HG03280 (cell line): ENCODE measurements at regions not wholly inside any gene's neighbourhood (a gene's known extent, or its start where the extent isn't known, plus 50 kb on each side); places are given as distances from the start of the nearest gene placed in this dataset.
"Not testable (repeated sequence)": the region's sequence is repeated elsewhere in the genome, so short reads cannot be mapped to it uniquely, and the experiment has no call there.

ENCODE experiments used
- ATAC-seq: cut with Tn5 transposase; IDR thresholded peaks from one replicate; pipeline ENCODE4 v1.9.1; 2021; ENCODE audit warnings: mild to moderate bottlenecking, moderate library complexity; ENCODE audit not compliant: unreplicated experiment

GRCh38 chr12:131249246-131250027, 295.7 kb downstream of the ADGRD1 start:
- ATAC-seq, result no peak

GRCh38 chr12:131250028-131250950, 296.6 kb downstream of the ADGRD1 start:
- ATAC-seq, result no peak

DNA sequence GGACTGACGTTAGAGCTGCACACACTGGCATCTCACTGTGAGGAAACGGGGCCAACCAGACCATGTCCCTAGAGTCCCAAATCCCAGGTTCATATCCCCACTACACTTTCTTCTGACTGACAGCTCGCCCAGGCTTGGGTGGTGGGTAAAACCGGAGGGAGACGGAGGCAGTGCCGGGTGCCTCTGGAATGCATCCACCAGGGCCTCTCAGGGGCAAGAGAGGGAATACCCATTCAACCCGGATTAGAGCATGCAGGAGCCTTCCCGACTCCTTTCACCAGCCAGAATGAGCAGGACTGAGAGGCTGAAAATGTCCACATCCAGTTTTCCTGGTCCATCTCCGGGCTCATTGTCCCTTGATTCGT, 297.2 kb downstream of the ADGRD1 start:
- no peak for ATAC-seq

GRCh38 chr12:131251336-131252101, 297.8 kb downstream of the ADGRD1 start:
- ATAC-seq, result no peak

DNA sequence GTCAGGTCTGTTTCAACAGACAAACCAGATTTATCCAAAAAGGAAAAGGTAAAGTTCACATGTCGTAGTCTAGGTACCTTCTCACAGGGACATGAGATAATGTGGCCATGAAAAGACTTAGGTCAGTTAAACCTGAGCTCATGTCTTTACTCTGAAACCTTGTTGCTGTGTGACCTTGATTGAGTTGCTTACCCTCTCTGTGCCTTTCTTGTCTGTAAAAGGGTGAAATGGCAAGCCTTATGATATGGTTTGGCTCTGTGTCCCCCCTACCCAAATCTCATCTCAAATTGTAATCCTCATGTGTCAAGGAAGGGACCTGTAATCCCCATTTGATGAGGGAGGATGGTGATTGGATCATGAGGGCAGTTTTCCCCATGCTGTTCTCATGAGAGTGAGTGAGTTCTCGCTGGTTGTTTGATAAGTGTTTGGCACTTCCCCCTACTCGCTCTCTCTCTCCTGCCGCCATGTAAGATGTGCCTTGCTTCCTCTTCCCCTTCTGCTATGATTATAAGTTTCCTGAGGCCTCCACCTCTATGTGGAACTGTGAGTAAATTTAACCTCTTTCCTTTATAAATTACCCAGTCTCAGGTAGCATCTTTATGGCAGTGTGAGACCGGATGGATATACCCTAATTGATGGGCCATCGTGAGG, 299.8 kb downstream of the ADGRD1 start:
- no peak for ATAC-seq

DNA sequence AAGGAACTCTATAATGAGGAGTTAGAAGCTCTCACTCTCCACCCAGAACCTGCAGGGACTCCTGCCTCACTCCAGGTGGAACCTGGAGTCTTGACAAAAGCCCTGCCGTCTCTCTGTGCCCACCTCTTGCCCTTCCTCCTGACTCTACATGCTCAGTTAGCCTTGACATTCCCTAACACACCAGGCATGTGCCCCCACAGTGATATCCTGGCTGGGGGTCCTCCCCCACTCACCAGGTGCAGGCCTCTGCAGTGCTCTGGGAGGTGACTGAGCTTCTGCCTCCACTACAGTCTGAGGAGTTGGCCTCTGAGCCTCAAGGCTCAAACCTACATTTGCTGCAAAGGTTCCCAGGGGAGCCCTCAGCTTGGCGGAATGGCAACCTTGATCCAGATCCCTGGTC, 300.7 kb downstream of the ADGRD1 start:
- ATAC-seq, result no peak

- ATAC-seq, result no peak
Measured at GRCh38 chr12:131258398-131258797, 304.7 kb downstream of the ADGRD1 start.

DNA sequence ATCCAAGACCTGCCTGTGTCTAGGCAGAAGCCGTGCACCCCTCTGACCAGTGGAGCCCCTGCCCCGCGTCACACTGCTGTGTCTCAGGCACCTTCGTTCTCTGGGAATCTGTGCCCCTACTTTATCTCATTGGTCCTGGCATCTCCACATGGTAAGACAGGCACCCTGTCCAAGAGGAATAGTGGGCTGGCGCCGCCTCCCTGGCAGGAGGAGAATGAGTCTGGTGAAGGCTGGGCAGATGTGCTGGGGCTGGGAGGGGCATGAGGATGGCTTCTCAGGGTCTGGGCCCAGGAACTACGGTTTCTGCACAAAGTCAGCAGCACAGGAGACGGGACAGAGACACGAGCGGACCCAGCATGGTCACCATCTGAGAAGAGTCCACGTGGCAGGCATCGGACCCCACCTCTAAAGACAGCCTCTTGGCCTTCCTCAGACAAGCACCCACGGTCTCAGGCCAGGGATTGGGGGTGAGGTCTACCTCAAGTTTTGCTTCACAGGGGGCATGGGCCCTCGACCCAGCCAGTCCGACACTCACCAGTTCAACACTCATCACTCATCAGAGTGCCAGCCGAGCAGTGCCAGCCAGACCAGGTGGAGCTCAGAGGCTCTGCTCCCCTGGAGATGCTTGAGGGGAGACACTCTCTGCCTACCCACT, 306.7 kb downstream of the ADGRD1 start:
- no peak for ATAC-seq

DNA sequence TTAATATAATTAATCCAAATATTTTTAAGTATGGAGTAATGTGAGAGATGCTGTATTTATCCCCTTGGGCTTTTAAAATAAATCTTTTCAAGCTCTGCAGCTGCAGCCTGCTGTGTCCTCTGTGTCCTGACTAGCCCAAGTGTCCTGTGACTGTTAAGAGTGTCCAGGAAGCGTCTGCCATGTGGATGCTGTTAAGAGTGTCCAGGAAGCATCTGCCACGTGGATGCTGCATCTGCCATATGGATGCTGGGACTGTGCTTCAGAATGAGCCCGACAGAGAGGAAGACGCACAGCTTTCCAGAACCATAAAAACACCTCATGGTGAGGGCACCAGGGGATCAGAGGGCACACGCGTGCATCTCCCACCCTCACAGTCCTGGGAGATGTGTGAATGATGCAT, 307.2 kb downstream of the ADGRD1 start:
- ATAC-seq, result no peak

DNA sequence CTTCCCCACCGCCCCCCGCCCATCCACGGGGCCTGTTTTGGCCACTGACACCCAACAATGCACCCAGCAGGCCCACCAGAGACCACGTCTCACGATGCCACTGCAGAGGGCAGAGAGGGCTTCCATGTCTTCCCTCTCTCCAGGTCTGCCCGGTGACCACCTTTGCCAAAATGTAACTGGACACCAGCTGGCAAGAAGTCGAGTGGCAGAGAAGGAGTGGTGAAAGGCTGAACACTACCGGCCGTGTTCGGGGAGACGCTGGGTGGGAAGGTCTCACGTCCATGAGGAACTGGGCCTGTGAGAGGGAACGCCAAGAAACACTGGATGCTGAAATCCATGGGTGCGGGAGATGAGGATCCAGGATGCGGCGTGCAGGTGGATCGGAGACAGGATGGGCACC, 308.2 kb downstream of the ADGRD1 start:
- ATAC-seq, result no peak

DNA sequence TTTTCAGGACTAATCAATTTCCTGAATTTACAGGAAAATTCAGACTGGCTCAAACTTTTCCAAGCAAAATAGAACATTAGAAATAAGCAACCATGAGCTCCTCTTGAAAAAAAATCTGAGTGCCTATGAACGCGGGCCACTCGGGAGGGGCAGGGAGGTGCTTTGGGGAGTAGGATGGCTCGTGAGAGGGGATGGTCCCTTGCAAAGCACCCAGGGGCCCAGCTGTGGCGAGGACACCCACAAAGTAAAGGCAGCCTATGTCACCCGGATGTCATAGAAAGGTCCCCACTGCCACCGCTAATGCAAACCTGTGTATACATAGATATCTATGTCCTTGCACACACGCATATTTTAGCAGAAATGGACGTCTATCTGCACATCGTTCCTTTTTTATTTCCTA, 309.9 kb downstream of the ADGRD1 start:
- no peak for ATAC-seq

DNA sequence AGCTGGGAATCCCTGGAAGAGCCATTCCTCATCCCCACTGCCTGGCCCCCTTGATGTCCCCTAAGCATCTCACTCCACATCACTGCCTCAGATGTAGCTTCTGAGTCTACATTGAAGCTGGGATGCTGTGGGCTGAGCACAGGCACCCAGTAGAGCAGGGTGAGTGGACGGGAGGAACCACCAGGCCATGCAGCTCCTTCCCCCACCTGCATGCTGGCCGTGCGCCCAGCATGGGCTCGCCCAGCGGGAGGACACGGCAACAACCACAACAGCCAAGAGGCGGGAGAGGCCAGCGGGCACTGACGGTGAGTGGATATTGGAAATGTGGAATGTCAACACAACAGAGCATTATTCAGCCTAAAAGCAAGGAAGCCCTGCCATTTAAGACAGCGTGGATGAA, 310.9 kb downstream of the ADGRD1 start:
- ATAC-seq, result no peak

- no peak for ATAC-seq
Measured at GRCh38 chr12:131266591-131267467, 313.1 kb downstream of the ADGRD1 start.

GRCh38 chr12:131267576-131267975, 313.9 kb downstream of the ADGRD1 start:
- ATAC-seq, result no peak

DNA sequence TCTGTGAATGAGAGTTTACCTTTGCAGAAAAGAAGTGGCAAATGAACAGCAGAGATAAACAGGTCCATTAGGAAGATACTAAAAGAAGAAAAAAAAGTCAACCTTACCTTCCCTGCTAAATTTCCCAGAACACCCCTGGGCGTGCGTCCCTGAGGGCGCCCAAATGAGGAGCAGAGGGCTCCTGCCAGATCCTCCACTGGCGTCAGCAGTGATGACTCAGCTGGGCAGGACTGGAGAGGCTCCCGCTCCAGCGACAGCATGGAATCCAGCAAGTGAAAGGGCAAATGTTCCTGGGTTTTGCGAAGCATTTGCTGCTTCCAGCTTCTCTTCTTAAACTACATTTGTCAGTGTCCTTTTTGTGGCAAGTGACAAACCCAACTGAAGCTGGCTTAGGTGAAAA, 314.4 kb downstream of the ADGRD1 start:
- ATAC-seq, result not testable (repeated sequence)

- not testable (repeated sequence) for ATAC-seq
Measured at GRCh38 chr12:131268571-131268970, 314.9 kb downstream of the ADGRD1 start.

DNA sequence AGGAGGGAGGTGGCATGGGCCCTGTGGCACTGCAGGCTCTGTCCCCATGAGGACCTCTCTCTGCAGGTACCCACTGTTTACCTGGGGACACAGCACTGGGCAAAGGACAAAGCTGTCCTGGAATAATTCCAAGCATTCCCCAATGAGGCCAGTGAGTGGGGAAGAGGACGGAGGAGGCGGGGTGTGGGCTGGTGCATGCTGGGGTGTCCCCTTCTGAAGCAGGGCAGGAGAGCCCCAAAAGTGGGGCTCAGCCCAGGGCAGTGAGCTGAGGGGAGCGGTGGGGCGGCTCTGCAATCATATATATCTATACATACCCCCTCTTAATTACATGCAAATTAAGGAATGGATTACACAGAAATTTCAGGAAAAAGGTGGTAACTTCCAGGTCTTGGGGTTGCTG, 315.8 kb downstream of the ADGRD1 start:
- ATAC-seq, result no peak

- not testable (repeated sequence) for ATAC-seq
Measured at GRCh38 chr12:131269977-131270376, 316.3 kb downstream of the ADGRD1 start.

GRCh38 chr12:131271724-131272123, 318.0 kb downstream of the ADGRD1 start:
- no peak for ATAC-seq
